ENCODE measurements at regions not wholly inside any gene's neighbourhood (a gene's known extent, or its start where the extent isn't known, plus 50 kb on each side); places are given as distances from the start of the nearest gene placed in this dataset.

- no peak overlapping the region for H3K4me3 ChIP-seq (ENCODE audit: low read depth, low read length)
- TF ChIP-seq CTCF (IDR thresholded peaks at IDR 0.05; ENCODE audit: insufficient read depth, low read length) = no peak
- peak; percentile 64 for DNase-seq (ENCODE audit: low read depth)
These were observed 380.1 kb upstream of the KITLG start for GRCh38 chr12:88960213-88960878.

- no peak for DNase-seq (ENCODE audit: low read depth)
- TF ChIP-seq CTCF (IDR thresholded peaks at IDR 0.05; ENCODE audit: insufficient read depth, low read length) = no peak
- H3K4me3 ChIP-seq (ENCODE audit: low read depth, low read length) = no peak overlapping the region
These were observed 378.7 kb upstream of the KITLG start for GRCh38 chr12:88958946-88959345.

DNA sequence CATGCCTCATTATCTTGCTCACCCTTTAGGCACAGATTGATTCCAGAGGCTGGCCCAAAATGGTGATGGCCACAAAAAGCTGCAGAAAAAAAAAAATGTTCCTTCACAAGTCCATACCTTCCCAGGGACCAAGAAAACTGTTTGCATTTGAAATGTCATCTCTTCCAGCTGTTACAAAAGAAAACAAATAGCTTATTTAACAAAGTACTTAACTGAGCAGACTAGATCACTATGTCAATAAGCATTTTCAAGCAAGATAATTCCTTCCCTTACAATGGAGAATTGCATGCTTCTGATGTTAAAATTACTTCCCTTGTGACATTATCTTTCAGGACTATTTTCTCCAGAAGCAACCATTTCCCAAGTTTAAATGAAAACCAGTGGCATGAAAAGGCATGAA lies 377.9 kb upstream of the KITLG start:
- TF ChIP-seq CTCF (IDR thresholded peaks at IDR 0.05; ENCODE audit: insufficient read depth, low read length) = no peak
- no peak for DNase-seq (ENCODE audit: low read depth)

GRCh38 chr12:88957358-88957757 lies 377.1 kb upstream of the KITLG start:
- no peak for DNase-seq (ENCODE audit: low read depth)
- no peak for TF ChIP-seq CTCF (IDR thresholded peaks at IDR 0.05; ENCODE audit: insufficient read depth, low read length)
- no peak overlapping the region for H3K4me3 ChIP-seq (ENCODE audit: low read depth, low read length)

More for the DNA sequence above, 377.9 kb upstream of the KITLG start:
- no peak overlapping the region for H3K4me3 ChIP-seq (ENCODE audit: low read depth, low read length)

GRCh38 chr12:88955531-88955930 lies 375.3 kb upstream of the KITLG start:
- no peak for DNase-seq (ENCODE audit: low read depth)
- H3K4me3 ChIP-seq (ENCODE audit: low read depth, low read length) = no peak overlapping the region
- no peak for TF ChIP-seq CTCF (IDR thresholded peaks at IDR 0.05; ENCODE audit: insufficient read depth, low read length)

GRCh38 chr12:88953029-88953586 lies 372.8 kb upstream of the KITLG start:
- no peak overlapping the region for H3K4me3 ChIP-seq (ENCODE audit: low read depth, low read length)
- no peak for TF ChIP-seq CTCF (IDR thresholded peaks at IDR 0.05; ENCODE audit: insufficient read depth, low read length)
- no peak for DNase-seq (ENCODE audit: low read depth)

- peak; percentile 71 for DNase-seq (ENCODE audit: low read depth)
- no peak for TF ChIP-seq CTCF (IDR thresholded peaks at IDR 0.05; ENCODE audit: insufficient read depth, low read length)
- H3K4me3 ChIP-seq (ENCODE audit: low read depth, low read length) = no peak overlapping the region
These were observed 372.3 kb upstream of the KITLG start for GRCh38 chr12:88952562-88952942.
